Hematopoietic multipotent progenitor cell treated with erythropoietin and hydrocortisone succinate and interleukin-3 and kit ligand, for 8 days (in vitro differentiated cells): ENCODE measurements at regions not wholly inside any gene's neighbourhood (a gene's known extent, or its start where the extent isn't known, plus 50 kb on each side); places are given as distances from the start of the nearest gene placed in this dataset.

Source experiments
- DNase-seq: peaks from one replicate; pipeline ENCODE4 v3.0.0-alpha.2; 2015

DNA sequence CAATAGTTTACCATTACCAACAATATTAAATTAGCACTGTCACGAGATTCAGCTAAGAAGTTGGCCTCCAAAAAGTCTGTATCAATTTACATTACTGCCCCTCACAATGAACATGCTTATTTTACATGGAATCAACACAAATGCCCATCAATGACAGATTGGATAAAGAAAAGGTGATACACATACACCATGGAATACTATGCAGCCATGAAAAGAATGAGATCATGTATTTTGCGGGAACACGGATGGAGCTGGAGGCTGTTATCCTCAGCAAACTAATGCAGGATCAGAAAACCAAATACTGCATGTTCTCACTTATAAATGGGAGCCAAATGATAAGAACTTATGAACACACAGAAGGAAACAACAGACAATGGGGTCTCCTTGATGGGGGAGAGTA is 211.8 kb upstream of the RREB1 start:
- no peak for DNase-seq

DNA sequence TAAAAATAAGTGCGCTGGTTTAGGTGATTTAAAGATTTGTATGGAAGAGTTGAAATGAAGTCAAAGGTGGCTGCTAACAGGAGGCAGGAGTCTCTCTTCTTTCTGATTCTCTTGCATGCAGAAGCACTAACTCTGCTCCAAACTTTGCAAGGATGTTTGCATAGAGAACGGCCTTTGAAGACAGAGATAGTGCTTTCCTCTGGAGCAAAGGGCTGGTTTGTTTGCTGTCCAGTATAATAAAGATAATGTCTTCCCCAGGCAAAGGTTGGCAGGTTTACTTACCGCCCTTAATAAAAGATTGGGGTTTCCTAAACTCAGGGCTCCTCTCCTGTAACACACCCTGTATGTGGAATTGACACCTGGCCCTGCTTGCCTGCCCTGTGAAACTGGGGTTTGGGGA is 210.6 kb upstream of the RREB1 start:
- no peak for DNase-seq

DNA sequence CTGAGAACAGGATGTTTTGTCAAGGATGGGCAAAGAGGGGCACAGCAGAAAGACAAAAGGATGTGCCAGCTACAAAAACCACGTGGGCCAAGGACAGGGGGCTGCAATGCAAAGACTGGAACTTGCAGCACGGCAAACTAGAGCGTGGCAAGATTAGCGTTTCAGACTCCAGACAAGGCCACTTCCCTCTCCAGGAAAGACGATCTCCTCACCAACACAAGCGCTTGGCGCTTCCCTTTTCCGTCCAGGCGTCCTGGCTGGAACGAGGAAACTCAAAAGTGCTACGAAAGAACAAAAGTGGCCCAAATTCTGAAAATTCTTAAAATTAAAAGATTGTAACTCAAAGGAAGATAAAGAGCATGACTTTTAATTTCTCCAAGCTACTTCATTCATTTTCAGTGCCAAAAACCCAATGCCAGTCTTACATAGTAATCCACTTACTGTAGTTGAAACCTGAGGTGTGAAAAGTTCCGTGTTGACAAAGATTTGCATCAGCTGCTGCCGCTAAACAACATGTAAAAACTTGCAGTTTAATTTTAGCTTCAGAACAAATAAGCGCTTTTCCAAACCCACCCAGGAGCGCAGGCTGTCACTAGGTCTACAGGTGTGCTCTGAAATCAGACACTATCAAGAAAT is 207.1 kb upstream of the RREB1 start:
- no peak for DNase-seq

DNA sequence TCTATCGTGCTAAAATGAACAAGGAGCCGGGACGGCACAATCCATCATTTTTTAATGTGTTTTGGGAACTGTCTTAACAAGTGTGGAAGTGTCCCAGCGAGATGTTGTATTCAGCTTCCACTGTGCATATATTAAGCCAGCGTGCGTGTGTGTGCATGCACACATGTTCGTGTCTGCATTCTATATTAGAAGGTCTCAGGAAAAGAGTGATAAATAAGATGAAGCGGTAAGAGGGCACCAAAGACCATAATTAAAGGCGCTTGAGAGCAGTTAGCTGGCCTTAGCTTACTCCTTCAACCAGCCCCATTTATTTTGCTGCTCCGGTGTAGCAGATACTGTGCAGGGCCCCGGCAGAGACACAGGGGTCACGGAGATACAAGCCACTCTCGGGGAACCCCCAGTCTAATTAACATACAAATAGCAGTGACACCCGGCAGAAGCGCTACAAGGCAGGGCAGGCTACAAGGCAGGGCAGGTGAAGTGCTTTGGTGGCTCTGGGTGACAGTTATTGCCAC is 206.5 kb upstream of the RREB1 start:
- DNase-seq = no peak

DNA sequence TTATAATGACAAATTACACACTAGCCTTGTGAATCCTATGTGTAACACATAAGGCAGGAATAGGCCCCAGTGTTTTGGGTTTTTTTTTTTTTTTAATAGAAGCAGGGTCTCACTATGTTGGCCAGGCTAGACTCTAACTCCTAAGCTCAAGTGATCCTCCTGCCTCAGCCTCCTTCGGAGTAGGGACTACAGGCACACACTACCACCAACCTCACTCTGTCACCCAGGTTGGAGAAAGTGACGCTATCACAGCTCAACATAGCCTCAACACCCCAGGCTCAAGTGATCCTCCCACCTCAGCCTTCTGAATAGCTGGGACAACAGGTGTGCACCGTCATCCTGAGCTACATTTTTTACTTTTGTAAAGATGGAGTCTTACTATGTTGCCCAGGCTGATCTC is 205.8 kb upstream of the RREB1 start:
- no peak for DNase-seq

DNA sequence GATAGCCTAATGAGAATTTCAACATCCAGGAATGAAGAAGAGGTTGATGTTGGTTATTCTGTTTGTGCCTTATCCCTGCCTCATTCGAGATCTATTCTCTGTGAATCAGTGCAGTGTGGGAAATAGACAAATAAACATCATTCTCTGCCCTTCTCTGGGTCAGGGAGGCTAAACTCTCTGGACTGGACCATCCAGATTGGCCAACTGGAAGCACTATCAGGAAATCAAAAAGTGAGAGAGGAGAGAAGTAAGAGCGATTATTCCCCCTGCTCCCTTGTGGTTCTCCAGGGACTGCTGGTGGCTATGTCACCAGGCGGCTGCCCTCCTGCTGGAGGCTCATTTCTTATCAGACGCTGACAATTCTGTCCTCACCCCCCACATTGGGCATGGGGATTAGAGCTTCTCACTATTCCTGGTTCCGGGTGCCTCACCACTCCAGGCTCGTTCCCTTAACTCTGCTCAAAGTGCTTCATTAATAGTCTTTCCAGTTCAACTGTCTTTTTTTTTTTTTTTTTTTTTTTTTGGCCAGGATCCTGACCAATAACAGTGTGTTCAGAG is 201.7 kb upstream of the RREB1 start:
- DNase-seq = peak; percentile 30

DNA sequence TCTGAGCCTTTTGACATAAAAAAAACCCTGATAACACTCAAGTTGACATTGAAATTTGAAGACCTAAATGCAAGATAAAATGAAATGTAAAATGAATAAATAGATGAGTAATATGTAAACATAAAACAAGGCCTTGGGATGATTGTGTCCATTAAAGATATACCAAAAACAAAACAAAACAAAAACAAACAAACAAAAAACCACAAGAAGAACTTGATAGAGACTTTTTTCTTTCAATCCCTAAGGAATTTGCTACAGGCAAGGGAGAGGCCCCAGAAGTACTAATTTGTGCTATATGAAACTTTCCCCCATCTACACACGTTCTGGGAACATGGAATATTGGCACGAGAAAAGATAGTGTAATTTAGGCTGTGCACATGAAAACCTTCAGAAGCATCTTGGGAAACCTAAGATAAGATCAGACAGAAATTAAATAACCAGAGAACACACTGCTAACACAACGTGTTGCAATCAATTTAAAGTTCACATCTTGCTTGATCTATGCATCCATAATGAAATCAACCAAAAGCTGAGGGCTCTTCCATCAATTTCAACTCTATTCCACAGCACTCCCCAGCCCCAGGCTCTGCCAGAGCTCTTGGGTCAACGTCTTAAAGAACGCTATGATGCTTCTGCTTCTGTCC is 201.1 kb upstream of the RREB1 start:
- no peak for DNase-seq

DNA sequence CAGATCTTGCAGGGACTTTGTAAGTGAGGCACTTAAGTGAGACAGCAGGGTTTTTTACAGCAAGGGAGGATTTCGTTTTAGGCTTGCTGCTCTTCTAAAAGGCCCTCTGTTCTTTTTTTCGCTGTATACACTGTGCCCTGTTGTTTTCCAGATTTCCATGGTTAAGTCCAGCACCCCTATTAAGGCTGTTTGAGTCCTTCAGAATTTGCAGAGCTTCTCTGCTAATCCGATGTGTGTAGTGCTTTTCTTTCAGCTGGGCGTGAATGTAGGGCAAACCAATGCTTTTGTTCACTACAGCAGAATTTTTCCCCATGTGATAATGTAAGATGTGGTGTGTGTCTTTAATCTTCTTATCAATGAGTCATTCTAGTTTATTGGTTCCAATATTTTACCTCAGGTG is 200.5 kb upstream of the RREB1 start:
- no peak for DNase-seq

DNA sequence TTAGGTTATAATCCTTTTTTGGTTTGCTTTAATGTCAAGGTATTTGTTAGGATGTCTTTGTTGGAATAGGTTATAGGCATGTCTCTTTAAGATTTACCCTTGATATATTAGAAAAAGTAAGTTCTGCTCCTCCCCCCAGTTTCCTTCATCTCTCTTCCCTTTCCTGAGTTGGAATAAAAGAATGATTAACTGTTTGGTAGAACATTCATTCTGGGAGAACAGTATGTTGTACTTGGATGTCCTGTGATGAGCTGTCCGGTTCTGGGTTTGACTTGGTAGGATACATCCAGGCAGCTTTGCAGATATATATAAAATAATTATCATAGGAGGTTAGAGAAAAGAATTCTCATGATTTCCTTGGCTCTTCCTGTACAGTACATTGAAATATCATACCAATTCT is 199.6 kb upstream of the RREB1 start:
- no peak for DNase-seq

DNA sequence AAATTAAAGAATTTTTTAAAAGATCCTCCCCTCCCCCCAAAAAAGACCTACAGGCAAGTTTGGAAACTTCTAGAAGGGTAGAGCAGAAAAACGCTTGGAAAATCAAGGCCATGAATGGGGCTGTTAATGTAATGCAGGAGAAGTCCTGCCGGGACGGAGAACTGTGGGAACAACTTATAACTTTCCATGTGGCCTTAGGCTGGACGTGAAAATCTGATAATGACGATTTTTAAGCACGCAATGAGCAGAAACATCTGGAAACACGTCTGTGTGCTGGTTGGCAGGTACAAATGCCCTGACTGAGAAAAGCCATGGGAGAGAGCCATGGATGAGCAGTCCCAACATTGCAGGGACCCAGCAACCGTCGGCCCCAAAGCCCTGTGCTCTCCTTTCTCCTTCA is 198.7 kb upstream of the RREB1 start:
- no peak for DNase-seq

DNA sequence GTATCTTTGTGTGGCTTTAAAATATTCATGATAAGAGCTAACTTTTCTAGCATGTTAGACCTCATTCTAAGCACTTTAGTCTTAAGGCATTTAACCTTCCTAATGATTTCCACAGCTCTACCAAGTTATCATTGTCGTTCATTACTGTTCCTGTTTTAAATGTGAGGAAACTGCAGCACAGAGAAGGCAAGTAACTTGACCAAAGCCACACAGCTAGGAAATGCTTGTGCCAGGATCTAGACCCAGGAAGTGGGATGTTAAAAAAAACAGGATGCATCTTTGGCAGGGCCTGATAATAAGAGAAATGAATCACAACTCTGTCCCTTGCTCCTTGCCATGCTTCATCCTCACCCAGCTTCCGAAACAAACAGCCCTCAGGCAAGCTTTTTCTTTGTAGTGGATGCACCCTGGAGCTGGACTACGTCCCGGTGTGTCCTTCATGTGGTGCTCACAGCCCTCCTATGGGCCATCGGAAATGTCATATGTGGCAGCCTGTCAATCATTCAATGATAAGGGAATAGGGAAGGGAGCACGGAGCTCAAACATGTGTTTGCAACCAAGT is 196.9 kb upstream of the RREB1 start:
- no peak for DNase-seq

DNA sequence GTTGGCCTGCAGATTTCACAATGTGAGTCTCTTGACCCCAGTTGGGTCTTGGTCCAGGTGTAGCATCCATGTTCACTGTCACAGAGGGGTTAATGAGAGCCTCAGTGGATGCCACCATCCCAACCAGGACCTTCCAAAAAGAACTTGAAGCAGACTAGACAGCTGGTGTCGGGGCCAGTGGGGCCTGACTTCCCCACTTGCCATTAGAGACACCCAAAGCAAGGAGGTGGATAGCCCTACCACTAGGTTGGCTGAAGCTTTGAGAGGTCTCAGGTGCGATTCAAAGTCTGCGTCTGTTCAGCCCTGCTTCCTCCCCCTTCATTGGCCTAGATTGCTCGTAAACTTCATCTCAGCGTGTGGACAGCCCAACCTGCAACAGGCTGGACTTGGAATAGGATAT is 196.4 kb upstream of the RREB1 start:
- no peak for DNase-seq

DNA sequence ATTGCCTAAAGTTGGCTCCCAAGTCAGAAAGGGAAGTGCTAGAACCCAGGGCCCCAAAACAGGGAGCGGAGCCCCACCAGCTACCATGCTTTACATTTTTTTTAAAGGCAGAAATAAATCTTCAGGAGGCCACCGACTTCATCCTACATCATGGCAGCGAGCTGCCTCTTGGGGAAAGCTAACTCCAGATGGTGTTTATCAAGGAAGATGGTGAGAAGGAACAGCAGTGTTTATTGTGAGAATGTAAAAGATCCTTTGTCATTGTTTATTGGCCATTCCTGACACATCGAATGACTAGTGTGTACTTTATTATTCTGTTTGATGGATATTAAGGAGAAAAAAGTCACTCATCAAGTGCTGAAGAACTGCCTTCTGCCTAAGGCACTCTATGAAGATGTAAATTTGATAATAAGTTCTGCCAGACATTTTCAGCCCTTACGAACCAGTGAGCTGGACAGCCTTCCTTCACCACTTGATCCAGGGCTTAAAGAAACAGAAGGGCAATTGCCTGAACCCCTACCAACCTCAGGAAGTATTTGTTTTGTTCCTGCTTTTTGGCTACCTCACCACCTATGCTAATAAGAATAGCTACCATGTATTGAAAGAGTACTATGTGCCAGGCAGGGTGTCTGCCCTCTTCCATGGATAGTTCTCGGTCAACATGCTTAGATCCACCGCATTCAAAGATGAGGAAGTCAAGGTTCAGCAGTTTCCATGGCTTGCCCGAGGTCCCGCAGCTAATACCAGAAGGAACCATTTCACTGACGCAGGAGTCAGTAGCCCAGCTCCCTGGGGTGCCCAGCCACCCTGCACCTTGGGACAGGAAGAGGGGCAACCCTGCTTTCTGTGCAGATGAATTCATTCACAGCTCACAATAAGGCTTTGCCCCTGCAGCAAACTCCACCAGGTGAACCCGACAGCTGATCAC is 194.7 kb upstream of the RREB1 start:
- DNase-seq = no peak

DNA sequence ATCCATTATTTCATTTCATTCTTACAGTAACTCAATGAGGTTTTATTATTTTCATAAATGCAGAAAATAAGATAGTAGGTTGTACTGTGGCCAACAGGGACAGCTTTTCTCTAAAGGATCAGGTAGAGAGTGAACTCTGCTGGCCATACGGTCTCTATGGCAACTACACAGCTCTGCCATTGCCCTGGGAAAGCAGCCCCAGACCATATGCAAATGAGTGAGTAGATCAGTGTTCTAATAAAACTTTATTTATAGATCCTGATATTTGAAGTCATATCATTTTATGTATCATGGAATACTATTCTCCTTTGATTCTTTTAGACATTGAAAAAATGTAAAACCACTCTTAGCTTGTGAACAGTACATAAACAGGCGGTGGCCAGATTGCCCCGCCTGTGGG is 192.5 kb upstream of the RREB1 start:
- peak; percentile 68 for DNase-seq

DNA sequence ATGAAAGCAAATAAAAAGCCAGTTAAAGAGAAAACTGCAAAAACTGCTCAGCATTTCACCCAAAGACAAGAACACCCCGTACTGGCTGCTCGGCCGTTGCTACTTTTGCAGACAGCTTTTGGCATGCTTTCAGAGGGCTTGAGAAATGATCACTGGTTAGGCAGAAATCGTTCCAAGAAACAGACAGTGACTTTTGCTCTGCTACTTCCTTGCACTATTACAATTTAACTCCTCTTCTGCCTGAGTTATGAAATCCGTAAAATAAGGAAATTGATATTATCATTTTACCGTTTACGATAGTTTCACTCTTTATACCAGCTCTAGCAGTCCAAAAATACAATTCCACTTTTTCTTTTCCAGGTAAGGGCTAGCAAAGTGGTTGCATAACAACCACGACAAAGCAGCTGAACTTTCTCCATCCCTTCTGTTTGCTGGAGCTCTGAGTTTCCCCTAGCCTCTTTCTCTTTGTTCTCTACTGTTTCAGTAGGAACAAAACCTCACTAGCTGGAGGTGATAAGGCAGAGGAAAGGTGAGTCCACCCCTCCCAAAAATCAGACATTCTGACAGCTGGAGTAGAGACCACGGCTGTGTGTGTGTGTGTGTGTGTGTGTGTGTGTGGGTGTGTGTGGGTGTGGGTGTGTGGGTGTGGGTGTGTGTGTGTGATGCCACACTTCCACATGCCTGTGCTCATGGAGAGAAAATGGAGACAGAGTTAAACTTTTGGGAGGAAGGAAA is 191.8 kb upstream of the RREB1 start:
- DNase-seq = peak; percentile 64

DNA sequence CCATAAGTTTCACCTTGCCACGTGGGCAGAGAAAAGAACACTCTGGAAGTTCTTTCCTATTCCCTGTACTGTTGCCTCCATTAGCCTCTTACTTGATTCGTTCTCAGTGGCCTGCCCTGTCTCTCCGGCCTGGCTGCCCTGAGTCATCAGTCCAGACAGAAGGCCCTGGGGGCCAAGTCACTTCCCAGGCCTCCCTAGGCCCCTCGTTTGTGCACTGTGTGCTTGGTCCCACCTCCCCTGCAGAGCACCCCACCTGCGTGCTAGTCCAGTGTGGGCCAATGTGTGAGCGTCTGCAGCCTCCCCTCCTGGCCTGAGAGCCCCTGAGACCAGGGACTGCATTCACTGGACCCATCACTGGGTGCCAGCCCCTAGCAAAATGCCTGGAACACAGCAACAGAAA is 191.2 kb upstream of the RREB1 start:
- DNase-seq = no peak

DNA sequence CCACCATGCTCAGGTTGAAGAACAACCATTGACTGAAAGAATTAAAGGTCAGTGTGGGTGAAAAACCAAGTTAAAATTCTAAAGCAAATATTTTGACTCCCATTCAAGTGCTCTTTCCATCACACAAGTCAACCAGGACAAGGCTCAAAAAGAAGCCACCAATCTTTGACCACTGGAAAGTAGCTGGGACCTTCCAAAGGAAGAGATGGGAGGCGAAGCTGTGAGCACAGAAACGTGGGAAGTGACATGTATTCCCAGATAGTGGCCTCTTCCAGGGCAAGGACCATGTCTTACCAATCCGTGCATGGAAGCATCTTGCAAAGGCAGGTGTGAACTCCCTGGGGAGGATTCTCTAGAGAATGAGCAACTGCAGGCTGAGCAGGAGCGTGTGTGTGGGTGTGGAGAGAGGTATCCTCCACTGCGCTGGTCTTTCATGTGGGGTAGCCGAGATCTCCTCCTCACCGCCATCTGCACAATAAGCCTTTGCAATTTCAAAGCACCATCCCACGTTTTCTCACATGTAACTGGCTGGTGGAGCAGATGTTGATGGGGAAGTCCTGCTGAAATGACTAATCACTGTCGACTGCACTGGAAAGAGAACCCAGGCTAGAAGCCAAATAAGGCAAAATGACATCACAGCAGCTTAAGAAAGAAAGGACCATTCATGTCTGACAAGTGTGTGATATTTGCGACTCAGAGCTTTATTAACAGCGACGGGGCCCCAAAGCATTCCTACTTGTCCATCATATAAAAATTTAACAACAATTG is 189.4 kb upstream of the RREB1 start:
- peak; percentile 32 for DNase-seq

DNA sequence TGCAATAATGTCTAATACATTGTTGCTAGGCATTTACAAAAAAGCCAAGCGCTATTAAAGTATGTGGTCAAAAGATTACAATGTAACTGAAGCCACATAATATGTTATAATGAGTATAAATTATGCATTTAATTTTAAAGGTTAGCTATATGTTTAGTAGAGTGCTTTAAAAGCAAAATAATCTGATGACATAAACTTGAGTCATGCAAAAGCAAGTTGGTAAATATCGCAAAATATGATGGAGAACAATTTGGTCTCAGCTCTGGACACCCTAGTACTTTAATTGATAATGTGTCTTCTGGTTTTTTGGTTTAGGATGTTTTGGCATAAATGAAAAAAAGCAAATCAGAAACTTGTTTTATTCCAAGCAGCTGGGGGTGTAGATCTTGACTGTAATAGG is 188.6 kb upstream of the RREB1 start:
- DNase-seq = no peak

DNA sequence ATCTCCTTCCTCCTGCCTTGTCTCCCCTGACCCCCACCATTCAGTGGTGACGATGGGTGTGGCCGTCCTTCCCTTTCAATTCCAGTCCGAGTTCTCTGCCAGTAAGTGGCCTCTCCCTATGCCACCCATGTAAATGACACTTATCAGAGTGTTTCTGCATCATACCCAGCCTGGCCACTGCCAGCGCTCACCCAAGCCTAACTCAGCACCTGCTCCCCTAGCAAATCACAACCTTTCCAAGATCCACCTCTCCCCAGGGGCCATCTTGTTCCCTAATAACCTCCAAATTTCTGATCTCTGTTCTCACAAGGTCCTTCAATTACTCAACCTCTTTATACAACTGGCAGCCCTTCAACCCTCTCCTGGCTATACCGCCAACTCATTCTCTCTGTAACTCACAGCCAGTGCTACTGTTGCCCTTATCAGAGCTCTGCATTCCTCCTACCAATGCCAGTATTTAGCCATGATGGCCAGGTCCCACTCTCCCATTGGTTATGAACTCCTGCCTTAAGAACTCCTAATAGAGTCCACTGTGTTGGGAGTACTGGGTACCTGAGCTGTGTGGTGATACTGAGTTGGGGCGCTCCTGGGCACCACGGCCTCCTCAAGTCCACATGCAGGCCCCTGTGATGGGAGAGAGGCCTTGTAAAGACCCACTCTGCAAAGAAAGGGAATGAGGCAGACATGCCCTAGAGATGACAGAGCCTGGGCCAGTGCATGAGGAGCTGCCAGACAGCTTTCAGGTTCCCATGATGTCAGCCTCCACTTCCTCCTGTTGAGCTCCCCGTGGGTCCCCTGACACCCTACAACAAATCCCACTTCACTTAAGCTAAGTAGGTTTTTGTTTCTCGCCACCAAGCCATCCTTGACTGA is 187.4 kb upstream of the RREB1 start:
- peak; percentile 76 for DNase-seq

DNA sequence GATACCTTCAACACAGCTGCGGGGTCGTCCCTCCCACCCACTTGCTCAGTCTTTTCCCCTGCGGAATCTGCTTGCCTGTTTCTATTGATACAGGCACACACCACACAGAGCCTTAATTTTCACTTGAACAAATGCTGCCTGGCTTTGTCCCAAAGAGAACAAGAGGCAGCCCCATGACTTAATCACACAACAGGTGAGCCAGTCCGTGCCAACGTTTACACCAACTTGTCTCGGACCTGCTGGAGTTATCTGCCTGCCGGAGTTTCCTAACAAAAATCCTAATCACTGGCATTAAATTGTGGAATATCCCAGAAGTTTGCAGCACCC is 186.8 kb upstream of the RREB1 start:
- no peak for DNase-seq

DNA sequence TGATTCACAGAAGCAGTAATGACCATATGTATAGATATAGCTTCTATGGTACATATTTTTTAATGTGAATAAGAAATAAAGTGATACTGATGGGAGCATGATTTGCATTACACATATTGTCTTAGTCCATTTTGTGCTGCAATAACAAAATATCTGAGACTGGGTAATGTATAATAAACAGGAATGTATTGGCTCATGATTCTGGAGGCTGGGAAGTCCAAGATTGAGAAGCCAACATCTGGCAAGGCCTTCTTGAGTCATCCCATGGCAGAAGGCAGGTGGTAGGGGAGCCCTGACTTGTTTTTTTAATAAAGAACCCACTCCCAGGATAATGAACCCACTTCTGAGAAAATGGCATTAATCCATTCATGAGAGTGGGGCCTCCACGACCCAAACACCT is 185.6 kb upstream of the RREB1 start:
- no peak for DNase-seq
